Activated T-cell treated with anti-CD3 and anti-CD28 coated beads, Interleukin-2, amount 50 U/mL, for 4 hours (primary cell): ENCODE measurements at regions not wholly inside any gene's neighbourhood (a gene's known extent, or its start where the extent isn't known, plus 50 kb on each side); places are given as distances from the start of the nearest gene placed in this dataset.
"Not testable (repeated sequence)": the region's sequence is repeated elsewhere in the genome, so short reads cannot be mapped to it uniquely, and the experiment has no call there.

Source experiments
- ATAC-seq, 2 donors: fragments of 200-7000 bp; cut with Tn5 transposase; one replicate each; pipeline ENCODE4 v1.10.0; 2021
- DNase-seq: peaks from one replicate; pipeline ENCODE4 v3.0.0-alpha.2; 2020
- H3K27me3 Mint-ChIP-seq: one replicate; pipeline ENCODE4 v1.8.0; 2021; ENCODE audit warnings: low read depth, mixed read lengths
- H3K36me3 Mint-ChIP-seq: one replicate; pipeline ENCODE4 v1.8.0; 2022; ENCODE audit warnings: mixed read lengths; ENCODE audit not compliant: insufficient read depth
- H3K4me1 Mint-ChIP-seq: one replicate; pipeline ENCODE4 v1.8.0; 2021; ENCODE audit warnings: low read depth, mixed read lengths
- H3K4me3 Mint-ChIP-seq: one replicate; pipeline ENCODE4 v1.8.0; 2021; ENCODE audit warnings: mild to moderate bottlenecking, moderate library complexity, mixed read lengths
- H3K9me3 Mint-ChIP-seq: one replicate; pipeline ENCODE4 v1.8.0; 2021; ENCODE audit warnings: mixed read lengths

DNA sequence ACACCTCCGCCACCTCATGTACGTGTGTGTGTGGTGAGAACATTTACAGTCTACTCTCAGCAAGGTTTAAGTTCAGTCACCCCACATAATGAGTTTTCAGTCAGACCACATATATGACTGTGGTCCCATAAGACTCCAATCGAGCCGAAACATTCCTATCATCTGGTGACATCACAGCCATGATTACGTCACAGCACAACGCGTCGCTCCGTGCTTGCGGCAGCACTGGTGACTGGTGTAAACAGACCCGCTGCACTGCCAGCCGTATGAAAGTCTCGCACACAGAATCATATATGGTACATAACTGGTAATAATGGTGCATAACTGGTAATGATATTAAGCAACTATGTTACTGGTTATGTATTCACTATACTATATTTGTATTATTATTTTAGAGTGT lies 150.7 kb downstream of the DLL1 start:
- H3K9me3 Mint-ChIP-seq, result peaks cover 6% of the 10 kb centered on the region
- H3K4me1 Mint-ChIP-seq, result peaks cover 9% of the 10 kb centered on the region
- H3K36me3 Mint-ChIP-seq, result peaks cover 3% of the 10 kb centered on the region
- no peak for ATAC-seq
- H3K27me3 Mint-ChIP-seq, result no peaks in the 10 kb centered on the region
- no peak overlapping the region for H3K4me3 Mint-ChIP-seq
- no peak for DNase-seq

DNA sequence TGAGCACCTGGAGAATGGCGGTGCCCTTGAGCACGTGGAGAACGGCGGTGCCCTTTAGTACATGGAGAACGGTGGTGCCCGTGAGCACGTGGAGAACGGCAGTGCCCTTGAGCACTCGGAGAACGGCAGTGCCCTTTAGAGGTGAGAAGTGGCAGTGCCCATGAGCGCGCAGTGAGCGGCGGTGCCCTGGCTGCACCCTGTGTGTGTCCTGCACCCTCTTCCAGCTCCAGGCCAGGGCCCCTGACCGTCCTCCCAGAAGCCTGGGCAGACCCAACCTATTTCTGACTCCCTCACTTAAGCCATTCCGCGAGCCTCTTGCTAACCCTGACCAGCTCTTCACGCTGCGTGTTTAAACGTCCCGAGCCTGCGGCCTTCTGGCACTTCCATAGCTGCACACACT lies 151.3 kb downstream of the DLL1 start:
- ATAC-seq, result no peak
- H3K27me3 Mint-ChIP-seq, result no peaks in the 10 kb centered on the region
- no peak overlapping the region for H3K4me3 Mint-ChIP-seq
- H3K9me3 Mint-ChIP-seq, result peaks cover 6% of the 10 kb centered on the region
- no peak for DNase-seq
- no peaks in the 10 kb centered on the region for H3K36me3 Mint-ChIP-seq
- peaks cover 3% of the 10 kb centered on the region for H3K4me1 Mint-ChIP-seq

DNA sequence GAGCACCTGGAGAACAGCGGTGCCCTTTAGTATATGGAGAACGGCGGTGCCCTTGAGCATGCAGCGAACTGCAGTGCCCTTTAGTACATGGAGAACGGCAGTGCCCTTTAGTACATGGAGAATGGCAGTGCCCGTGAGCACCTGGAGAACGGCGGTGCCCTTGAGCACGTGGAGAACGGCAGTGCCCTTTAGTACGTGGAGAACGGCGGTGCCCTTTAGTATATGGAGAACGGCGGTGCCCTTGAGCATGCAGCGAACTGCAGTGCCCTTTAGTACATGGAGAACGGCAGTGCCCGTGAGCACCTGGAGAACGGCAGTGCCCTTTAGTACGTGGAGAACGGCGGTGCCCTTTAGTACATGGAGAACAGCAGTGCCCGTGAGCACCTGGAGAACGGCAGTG lies 151.8 kb downstream of the DLL1 start:
- DNase-seq, H3K36me3 Mint-ChIP-seq, ATAC-seq, H3K27me3 Mint-ChIP-seq, H3K4me1 Mint-ChIP-seq, H3K9me3 Mint-ChIP-seq, H3K4me3 Mint-ChIP-seq: not testable (repeated sequence)

DNA sequence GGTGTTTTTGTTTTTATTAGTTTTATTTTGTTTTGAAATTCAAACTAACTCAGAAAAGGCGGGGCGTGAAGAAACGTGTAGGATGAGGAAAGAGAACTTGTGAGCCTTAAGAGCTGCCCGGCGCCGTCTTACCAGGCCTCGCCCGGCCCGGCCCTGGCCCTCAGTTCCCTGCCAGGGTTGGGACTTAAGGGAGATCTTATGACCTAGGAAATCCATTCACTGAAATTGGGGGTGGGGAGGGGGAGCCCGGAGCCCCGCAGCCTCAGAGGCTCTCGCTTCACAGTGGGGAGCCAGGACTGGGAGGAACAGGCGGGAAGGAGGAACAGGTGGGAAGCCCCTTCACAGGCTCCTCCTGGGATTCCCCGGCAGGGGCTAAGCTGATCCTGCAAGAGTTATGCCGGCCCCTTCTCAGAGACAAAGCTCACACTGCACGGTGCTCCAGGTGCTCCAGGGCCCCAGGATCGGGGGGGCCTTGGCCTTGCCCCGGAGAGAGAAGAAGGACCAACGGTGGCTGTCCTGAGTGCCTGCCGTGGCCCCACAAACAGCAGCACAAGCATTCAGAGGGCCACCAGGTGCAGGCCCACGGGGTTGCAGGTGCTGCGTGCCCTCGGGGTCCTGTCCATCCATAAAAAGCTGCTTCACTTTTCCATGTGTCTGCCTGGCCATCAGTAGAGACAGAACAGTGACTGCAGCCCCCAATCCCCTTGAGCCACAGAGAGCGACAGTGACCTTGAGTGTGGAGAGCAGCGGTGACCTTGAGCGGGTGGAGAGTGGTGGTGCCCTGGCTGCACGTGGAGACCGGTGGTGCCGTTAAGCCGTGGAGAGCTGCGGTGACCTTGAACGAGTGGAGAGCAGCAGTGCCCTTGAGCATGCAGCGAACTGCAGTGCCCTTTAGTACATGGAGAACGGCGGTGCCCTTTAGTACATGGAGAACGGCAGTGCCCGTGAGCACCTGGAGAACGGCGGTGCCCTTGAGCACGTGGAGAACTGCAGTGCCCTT lies 152.7 kb downstream of the DLL1 start:
- H3K27me3 Mint-ChIP-seq, result no peaks in the 10 kb centered on the region
- peaks cover 1% of the 10 kb centered on the region for H3K4me1 Mint-ChIP-seq
- H3K36me3 Mint-ChIP-seq, result no peaks in the 10 kb centered on the region
- DNase-seq, result no peak
- H3K9me3 Mint-ChIP-seq, result peaks cover 2% of the 10 kb centered on the region
- no peak for ATAC-seq
- H3K4me3 Mint-ChIP-seq, result no peak overlapping the region

DNA sequence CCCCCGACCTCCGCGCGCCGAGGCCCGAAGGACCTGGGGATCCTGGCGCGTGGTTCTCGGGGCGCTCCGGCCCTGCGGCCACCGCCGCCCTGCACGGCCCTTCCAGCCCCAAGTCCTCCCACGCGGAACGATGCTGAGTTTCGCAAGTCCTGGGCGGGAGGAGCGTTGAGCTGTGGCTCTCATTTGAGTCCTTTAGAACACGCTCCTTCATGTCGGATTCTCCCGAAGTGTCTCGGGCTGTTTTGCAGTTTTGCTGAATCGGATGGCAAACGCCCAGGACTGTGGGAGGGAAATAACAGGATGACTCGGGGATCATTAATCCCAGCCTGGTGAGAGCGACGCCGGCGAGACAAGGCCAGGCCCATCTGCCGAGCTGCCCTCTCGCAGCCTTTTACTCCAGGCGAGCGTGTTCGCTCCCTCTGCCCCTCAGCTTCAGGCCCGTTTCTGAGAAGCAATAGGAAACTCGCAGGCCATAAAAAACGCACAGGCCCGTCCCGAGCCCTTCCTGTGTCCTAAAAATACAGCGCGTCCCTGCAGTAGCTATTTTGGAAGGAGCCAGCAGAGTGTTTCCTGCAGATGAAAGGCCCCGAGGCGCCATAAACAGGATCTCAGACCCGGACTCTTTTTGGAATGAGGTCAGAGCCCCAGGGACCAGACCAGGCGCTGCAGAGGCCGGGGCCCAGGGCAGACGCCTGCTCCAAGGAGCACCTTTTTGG lies 153.5 kb downstream of the DLL1 start:
- H3K4me1 Mint-ChIP-seq, result no peaks in the 10 kb centered on the region
- no peaks in the 10 kb centered on the region for H3K27me3 Mint-ChIP-seq
- ATAC-seq (no peak), DNase-seq (no peak)
- no peak overlapping the region for H3K4me3 Mint-ChIP-seq
- H3K36me3 Mint-ChIP-seq, result no peaks in the 10 kb centered on the region
- H3K9me3 Mint-ChIP-seq, result no peaks in the 10 kb centered on the region

DNA sequence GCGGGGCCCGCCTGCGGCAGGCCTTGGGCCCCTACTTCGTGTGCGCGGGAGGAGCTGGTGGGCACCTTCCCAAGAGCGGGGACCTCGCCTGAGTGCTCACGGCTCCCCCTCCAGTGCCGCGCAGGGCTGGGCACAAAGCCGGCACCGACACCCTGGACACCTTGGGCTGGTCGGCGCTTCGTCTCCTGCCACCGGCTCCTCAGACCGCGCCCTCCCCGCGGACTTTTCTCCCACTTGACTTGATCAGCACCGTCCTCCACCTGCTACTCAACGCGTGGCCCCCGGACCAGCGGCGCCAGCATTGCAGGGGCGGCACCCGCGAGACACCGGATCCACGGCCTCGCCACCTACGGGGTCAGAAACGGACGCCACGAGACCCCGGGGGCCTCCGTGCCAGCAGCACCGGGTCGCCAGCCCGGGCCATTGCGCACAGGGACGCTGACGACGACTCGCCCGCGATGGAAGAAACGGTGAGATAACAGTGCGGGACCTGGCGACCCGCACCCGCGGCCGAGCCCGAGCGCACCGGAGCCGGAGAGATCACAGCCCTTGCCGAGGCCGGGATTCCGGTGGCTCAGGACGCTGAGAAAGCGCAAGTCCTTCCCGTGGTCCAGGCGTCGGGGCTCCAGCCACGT lies 154.2 kb downstream of the DLL1 start:
- DNase-seq, result no peak
- H3K4me1 Mint-ChIP-seq, result no peaks in the 10 kb centered on the region
- H3K36me3 Mint-ChIP-seq, result no peaks in the 10 kb centered on the region
- H3K4me3 Mint-ChIP-seq, result no peak overlapping the region
- no peaks in the 10 kb centered on the region for H3K27me3 Mint-ChIP-seq
- ATAC-seq, result no peak
- no peaks in the 10 kb centered on the region for H3K9me3 Mint-ChIP-seq

DNA sequence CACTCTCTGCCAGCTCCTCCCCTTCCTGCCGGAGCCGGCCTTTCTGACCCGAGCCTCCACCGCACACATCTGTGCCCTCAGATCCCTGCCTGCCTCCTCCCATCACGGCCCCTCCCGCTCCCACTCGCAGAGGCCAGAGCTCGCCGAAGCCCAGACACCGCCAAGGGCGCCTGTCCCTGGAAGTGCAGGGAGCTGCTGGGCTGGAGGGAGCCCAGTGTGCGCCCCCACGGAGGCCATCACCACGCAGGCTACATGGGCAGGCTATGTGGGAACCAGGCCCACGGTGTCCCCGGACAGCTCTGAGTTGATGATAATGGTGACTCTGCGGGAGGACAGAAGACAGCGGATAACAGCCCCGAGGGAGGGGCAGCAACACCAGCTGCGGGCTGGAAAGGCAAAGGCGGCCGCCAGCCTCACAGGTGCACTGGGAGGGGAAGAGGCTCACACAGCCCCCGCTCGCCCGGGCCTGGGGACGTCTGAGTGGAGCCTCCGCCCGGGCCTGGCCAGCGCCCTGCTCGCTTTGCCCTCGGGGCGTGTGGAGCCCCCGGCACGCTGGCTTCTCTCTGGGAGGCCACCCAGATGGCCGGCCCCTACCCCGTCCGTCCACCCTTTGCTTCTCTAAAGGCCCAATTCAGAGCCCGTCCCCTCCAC lies 154.9 kb downstream of the DLL1 start:
- H3K4me1 Mint-ChIP-seq, result no peaks in the 10 kb centered on the region
- ATAC-seq (no peak), DNase-seq (no peak)
- H3K4me3 Mint-ChIP-seq, result no peak overlapping the region
- H3K27me3 Mint-ChIP-seq, result peaks cover 2% of the 10 kb centered on the region
- no peaks in the 10 kb centered on the region for H3K9me3 Mint-ChIP-seq
- no peaks in the 10 kb centered on the region for H3K36me3 Mint-ChIP-seq

DNA sequence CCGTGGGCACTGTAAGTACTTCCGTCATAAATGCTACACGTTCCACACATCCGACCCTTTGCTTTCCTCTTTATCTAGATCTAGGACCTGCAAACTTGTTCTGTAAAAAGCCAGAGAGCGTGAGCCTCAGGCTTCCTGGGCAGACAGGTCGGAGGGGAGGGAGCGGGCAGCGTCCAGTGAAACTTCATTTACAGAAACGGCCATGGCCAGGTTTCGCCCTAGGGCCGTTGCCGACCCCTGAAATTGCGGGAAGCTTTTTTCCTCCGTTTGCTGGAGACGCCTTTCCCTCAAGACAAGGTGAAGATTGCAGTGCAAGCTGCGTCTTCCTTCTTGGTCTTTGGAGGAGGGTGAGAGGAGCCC lies 155.4 kb downstream of the DLL1 start:
- Mint-ChIP-seq H3K4me1 (no peaks in the 10 kb centered on the region), H3K36me3 (no peaks in the 10 kb centered on the region), H3K9me3 (no peaks in the 10 kb centered on the region), H3K27me3 (peaks cover 2% of the 10 kb centered on the region), H3K4me3 (no peak overlapping the region)
- DNase-seq, result no peak
- no peak for ATAC-seq

DNA sequence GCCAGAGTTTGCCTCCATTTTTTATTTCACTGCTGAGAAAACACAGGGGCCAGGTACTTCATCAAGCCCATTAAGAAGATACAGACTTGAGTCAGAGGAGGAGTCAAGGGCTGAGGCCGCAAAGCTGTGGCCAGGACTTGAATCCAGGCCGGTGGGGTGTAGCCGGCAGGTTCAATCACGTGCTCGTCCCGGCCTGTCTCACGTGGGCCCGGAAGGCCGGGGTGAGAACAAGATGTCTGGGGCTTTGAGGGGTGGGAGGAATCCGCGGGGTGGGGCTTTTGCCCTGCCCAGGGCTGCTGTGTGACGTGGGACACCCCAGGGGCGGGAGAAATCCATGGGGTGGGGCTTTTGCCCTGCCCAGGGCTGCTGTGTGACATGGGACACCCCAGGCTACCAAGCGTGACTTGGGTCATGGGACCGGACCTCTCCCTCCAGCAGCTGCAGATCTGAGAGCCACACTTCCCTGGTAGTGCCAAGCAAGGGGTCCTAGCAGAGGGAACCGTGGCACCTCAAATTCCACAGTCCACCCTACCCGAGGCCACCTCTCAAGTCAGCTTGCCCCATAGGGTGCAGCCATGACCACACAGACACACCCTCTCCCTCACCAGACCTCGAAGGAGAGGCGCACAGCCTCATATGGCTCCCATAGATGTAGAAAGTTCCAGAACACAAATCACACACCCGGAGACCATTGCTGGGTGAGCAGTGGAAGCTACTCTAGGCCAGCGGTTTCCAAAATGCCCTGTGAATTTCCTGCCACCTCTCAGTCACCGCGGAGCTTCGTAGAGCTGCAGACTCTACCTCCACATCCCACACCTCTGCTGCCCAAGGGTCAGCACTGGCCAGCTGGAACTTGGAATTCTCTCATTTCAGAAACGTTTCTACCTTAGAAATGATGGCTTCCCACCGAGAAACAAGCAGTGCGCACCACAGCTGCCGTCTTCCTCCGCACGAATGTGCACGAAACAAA lies 156.1 kb downstream of the DLL1 start:
- Mint-ChIP-seq H3K36me3 (no peaks in the 10 kb centered on the region), H3K27me3 (peaks cover 2% of the 10 kb centered on the region), H3K9me3 (no peaks in the 10 kb centered on the region), H3K4me3 (no peak overlapping the region), H3K4me1 (no peaks in the 10 kb centered on the region)
- no peak for DNase-seq
- no peak for ATAC-seq

DNA sequence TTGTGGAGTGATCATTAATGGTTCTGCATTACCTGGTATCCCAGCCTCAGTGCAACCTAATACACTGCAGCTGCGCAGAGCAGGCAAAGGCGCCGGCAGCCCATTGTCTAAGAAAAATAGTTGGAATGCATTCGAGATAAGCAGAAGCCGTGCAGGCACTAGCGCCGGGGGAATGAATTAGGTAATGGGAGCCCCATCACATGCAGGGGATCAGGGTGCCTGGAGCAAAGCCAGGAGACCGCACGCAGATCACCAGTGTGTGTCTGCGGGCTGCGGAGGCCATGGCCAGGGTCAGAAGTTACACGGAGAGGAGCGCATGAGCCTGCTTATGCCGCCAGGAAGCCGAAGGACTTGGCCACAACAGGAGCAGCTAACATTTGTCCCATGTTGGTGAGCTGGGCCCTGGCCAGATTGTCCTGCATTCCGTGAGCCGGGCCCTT lies 156.8 kb downstream of the DLL1 start:
- ATAC-seq, result no peak
- Mint-ChIP-seq H3K36me3 (no peaks in the 10 kb centered on the region), H3K9me3 (no peaks in the 10 kb centered on the region), H3K4me1 (no peaks in the 10 kb centered on the region), H3K4me3 (no peak overlapping the region), H3K27me3 (peaks cover 2% of the 10 kb centered on the region)
- no peak for DNase-seq

DNA sequence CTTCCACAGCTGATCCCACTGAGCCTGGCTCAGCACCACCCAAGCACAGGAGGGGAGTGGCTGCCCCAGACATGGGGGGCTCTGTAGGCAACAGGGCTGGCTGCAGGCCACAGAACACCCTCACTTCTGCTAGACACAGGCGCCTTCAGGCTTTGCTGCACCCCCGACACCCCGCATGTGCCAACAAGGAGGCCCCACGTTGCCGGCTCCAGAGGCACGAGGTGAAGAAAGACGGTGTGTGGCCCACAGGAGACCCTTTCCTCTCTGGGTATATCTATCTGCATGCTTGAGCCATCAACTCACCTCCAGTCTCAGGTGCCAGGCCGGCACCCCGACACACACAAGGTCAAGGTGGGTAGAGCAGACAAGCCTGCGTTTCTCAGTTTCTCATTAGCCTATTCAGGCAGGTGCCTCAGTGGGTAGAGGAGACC lies 158.3 kb downstream of the DLL1 start:
- no peaks in the 10 kb centered on the region for H3K9me3 Mint-ChIP-seq
- H3K36me3 Mint-ChIP-seq, result no peaks in the 10 kb centered on the region
- ATAC-seq, result no peak
- H3K4me1 Mint-ChIP-seq, result no peaks in the 10 kb centered on the region
- no peak for DNase-seq
- H3K27me3 Mint-ChIP-seq, result peaks cover 2% of the 10 kb centered on the region
- no peak overlapping the region for H3K4me3 Mint-ChIP-seq

DNA sequence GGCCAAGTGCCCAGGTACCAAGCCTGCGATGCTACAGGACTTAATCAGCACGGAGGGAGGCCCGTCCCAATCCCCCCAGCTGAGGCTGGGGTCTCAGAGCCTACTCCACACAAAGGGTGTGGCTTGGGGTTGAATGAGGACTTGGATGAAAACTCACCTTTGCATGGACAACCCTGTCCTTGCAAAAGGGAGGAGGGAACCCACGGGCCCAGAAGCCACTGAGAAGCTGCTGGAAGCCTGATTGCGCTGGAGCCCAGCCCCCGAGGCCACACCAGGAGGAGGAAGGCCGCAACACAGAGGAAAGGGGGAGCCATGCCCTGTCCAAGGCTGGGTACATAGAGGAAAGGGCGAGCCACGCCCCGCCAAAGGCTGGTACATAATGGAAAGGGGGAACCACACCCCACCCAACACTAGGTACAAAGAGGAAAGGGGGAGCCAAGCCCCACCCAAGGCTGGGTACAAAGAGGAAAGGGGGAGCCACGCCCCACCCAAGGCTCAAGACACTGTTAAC lies 158.8 kb downstream of the DLL1 start:
- no peak for ATAC-seq
- H3K9me3 Mint-ChIP-seq, result no peaks in the 10 kb centered on the region
- no peaks in the 10 kb centered on the region for H3K36me3 Mint-ChIP-seq
- H3K4me1 Mint-ChIP-seq, result no peaks in the 10 kb centered on the region
- DNase-seq, result no peak
- peaks cover 2% of the 10 kb centered on the region for H3K27me3 Mint-ChIP-seq
- H3K4me3 Mint-ChIP-seq, result no peak overlapping the region

DNA sequence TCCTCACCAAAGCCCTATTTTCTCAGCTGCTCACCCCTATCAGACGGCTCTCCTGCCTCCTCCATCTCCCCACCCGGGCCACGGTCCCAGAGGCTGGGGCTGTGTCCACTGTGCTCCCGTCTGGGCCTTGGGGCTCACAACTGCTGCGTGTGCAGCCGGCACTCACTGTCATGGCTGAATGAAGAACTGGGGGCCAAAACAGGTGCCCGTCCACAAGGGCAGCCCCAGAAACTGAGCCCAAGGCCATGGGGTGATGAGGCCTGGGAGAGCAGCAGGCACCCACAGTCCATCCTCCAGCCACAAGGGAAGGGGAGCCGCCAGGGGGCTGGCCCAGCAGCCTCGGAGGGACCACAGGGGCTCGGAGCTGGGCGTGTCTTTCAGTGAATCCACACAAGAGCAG lies 159.5 kb downstream of the DLL1 start:
- DNase-seq (no peak), ATAC-seq (no peak)
- Mint-ChIP-seq H3K36me3 (no peaks in the 10 kb centered on the region), H3K27me3 (peaks cover 2% of the 10 kb centered on the region), H3K9me3 (no peaks in the 10 kb centered on the region), H3K4me1 (no peaks in the 10 kb centered on the region), H3K4me3 (no peak overlapping the region)
